DMS153 (cell line): ENCODE measurements at regions not wholly inside any gene's neighbourhood (a gene's known extent, or its start where the extent isn't known, plus 50 kb on each side); places are given as distances from the start of the nearest gene placed in this dataset.
"Not testable (repeated sequence)": the region's sequence is repeated elsewhere in the genome, so short reads cannot be mapped to it uniquely, and the experiment has no call there.

ENCODE experiments used
- DNase-seq: peaks from one replicate; lab custom pipeline; 2025; lab: John Stamatoyannopoulos, UW

DNA sequence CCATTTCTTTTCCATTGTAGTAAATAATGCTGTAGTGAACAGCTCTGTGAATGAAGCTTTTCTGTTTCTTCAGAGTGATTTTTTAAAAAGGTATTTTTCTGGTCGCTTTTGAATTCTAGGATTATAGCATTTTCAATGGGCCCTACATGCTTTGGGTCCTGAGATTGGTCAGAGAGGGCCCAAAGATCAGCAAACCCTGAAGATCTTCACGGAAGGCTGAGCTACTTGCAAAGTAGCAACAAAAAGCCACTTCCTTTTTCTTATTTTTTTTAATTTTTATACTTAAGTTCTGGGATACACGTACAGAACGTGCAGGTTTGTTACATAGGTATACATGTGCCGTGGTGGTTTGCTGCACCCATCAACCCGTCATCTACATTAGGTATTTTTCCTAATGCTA is 200.5 kb downstream of the FAT3 start:
- no peak for DNase-seq

DNA sequence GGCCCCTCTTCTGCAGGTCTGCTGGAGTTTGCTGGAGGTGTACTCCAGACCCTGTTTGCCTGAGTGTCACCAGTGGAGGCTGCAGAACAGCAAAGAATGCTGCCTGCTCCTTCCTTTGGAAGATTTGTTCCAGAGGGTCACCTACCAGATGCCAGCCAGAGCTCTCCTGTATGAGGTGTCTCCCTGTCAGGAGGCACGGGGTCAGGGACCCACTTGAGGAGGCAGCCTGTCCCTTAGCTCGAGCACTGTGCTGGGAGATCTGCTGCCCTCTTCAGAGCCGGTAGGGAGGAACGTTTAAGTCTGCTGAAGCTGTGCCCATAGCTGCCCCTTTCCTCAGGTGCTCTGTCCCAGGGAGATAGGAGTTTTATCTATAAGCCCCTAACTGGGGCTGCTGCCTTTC is 207.9 kb downstream of the FAT3 start:
- DNase-seq, result no peak

DNA sequence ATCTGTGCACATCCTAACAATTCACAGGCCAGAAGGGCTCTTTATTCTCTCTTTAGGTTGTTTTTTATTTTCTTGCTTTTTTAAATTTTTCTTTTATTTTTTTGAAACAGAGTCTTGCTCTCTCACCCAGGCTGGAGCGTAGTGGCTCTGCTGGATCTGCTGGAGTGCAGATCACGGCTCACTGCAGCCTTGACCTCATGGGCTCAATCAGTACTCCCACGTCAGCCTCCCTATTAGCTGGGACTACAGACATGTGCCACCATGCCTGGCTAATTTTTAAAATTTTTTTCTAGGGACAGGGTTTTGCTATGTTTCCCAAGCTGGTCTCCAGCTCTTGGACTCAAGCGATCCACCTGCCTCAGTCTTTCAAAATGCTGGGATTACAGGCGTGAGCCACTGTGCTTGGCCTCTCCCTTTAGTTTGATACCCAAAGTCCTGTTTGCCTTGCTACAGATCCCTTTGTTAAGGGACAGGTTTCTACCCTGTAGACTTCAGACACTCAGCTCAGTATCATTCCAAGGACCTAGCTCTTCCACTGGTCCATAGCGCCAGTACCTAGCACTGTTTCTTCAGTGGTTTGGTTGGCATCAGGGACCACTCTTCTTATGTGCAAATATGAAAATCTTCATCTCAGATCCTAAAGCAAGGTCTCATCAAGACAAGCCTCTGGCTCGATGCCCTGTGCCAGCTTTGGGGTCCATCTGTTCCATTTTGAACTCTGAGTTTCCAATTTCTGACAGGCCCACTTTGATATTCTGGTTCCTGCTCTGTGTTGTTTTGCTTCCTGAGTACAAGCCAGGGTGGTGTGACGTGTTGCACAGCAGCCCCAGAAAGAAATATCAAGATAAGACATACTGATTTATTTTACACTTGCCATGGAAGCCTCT is 211.7 kb downstream of the FAT3 start:
- DNase-seq, result no peak

DNA sequence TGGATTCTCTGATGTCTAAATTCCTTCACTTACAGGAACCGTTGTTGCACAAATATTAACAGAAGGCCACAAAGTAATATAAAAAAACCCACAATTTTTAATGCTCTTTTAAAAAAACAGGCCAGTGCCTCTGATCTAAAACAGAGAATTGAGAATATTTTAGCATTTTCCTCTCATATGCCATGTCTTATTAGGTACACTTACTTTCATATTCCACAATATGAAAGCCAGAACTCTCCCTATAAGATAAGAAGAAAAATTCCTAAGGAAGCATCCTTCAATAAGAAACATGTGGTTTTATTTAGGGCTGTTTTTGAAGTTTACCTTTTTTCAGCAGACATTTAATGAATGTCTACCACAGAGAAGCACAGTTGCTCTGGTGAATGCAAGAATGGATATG is 214.5 kb downstream of the FAT3 start:
- DNase-seq, result no peak

DNA sequence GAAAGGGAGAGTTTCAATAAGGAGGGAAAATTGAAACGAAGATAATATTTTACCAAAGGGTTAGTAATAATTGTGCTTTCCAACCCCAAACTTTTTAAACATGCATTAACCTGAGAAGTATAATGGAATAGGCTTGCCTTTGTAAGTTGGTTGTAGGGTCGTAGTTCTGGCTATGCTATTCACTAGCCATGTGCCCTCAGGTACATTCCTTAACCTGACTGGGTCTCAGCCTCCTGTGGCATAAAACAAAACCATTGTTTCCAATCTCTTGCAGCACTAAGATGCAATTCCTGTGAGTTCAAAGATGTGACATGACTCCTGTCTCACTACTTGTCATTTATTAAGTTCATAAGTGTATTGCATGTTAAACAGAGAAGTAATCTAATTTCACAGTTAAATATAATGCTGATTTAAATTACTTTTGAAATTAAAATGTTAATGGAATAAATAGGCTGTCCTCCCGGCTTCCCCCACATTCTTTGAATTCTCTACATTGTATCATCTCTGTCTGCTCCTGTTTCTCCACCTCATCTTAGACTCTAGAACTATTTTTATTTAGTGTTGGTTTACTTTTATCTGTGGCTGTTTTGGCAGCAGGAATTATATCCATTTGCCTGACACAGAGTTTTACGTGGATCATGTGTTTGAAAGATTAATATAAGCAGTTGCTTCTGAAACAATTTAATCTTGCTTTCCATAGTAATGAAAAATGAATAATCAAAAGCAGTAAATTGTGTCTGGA is 216.3 kb downstream of the FAT3 start:
- no peak for DNase-seq

DNA sequence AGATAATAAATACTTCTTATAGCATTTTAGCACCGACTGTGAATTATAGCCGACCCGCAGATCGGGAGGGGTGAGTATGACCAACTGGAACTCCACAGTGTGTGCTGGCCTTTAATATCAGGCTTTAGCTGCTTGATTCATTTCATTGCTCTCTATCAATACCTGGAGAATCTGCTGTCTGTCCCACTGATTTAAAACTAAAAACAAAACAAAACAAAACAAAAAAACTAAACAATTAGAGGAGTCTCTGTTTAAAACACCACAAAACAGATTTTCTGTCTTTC is 216.8 kb downstream of the FAT3 start:
- no peak for DNase-seq

DNA sequence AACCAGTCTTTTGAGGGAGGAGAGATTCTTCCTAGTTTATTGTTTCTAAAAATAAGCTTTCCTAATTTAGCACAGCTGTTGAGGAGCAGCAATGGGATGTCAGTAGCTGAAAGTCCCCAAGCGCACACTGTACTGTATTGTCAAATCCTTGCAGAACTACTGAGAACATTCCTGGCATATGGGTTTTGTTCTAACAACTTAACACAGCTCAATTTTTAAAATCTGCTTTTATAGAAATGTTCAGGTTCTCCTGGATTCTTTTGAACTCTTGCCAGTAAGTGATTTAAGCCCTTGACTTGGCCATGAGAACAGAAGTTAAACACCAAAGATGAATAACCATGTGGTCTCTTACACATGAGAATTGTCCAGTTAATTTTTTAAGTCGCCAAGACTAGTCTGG is 218.6 kb downstream of the FAT3 start:
- no peak for DNase-seq

DNA sequence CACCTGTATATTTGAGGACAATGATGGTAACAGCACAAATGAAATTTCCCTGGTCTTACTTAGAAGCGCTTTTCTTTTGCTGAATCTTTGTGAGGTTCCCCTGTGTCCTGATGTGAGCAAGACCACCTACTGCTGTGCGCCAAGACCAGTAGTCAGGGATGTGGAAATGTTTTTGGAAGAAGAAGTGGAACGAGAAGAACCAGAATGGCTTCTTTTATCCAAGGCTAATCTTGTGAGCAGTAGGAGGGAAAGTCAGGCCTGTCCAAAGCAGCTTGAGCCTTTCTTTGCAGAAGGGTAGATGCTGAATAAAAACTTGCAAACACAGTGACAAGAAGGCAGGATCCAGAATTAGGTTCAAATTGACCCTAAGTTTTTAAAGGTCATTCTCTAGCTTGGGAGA is 223.0 kb downstream of the FAT3 start:
- DNase-seq, result no peak

DNA sequence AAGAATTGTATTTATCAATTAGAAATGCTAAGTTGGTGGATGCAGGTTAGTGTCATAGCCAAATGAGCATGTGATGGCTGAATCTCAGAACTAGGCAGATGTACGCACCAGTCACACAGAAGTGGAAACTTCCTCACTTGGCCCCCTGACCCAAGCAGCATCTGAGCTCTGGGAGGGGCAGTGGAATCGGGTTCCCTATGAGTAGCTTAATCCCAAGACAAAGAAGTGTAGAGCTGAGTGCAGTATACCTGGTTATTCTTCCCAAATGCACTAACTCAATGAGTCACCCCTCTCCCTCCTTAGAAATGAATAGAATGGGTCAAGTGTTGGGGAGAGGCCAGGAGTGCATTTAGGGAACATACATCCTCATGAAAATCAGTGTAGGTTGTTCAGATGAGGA is 224.6 kb downstream of the FAT3 start:
- DNase-seq, result no peak

DNA sequence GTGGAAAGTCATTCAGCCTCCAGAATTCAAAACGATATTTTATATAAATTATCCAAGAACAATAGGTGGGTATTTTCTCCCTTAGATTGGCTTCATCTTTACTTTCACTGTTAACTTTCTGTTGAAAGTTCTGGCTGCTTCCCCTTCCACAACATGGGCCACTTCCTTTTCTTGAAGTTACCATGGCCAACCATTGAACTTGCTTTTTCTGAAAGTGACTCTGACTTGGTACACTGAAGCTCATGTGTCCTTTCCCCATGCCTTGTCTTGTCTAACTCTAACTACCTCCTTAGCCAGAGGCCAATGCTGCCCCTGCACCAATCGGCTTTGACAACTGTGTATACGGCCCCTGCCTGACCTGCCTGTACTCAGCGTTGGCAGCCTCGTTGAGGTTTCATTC is 225.2 kb downstream of the FAT3 start:
- DNase-seq, result no peak

DNA sequence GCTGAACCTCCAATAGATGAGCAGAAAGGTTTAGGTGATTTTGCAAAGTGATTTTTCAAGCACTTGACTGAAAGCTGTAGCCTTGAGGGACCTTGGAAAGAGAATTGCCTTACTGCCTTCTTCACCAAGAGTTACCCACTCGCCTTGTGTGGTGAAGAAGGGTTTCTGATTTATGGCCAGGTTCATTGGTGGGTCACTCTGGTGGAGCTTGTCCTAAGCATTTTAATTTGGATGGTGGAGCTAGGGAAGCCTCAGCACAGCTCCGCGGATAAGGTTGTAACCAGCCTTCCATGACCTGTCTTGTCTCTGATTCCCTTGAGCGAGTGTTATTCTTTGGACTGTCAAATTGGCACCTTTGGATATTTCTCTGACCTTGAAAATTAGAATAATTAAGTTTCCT is 226.4 kb downstream of the FAT3 start:
- DNase-seq, result no peak

DNA sequence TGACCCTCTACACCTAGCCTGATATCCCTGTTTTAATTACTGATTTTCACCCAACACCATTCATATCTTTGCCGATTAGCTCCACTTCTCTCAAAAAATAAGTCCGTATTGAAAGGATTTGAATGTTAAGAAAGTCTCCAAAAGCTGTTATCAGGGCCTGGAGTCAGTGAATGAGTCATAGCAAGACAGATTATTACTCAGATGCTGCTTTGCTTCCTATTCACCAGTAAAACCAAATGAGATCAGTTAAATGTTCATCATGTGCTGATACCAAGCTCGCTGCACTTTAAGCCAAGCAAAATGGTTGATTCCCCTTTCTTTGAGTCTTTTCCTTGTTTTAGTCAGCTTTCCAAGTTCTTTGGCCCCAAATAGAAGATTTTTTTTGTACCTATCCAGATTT is 228.4 kb downstream of the FAT3 start:
- DNase-seq, result no peak

DNA sequence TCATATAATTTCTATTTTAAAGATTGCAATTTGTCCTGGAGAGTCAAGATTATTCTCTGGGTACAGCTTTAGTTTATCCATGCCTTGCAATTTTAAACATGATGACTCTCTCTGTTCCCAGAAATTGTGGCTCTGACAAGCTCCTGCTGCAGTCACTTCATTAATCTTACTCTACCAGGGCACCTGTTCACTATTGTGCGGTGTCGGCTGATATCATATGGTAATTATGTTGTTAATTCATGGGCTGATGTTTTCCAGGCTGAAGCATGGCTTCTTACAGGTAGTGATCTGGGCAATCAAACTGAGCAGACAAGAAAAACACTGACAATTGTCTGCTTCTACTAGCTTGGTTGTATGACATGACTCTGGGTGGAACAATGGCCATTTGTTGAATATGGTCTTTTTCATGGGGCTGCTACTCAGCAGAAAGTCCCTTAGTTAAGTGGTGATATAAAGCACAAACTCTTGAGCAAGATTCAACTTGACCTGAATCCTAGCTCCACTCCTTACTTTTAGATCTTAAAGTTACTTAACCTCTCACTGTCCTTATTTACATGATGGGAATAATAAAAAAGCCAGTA is 230.7 kb downstream of the FAT3 start:
- DNase-seq, result no peak

DNA sequence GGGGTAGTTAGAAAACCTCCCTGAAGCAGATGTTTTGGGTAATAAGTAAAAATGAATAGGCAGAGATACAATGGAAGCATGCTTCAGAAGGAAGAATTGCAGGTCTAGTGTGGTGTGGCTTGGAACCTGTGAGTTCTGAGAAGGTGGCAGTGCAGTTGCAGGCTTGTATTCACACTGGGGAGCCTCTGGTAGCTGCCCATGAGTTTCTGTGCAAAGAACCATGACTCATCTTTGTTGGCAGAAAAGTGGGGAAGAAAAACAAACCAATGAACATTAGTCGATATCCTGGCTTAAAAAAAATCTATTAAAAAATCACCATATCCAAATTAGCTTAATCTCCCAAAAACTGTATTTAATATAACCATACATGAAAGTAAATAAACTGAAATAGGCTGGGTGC is 232.6 kb downstream of the FAT3 start:
- no peak for DNase-seq

DNA sequence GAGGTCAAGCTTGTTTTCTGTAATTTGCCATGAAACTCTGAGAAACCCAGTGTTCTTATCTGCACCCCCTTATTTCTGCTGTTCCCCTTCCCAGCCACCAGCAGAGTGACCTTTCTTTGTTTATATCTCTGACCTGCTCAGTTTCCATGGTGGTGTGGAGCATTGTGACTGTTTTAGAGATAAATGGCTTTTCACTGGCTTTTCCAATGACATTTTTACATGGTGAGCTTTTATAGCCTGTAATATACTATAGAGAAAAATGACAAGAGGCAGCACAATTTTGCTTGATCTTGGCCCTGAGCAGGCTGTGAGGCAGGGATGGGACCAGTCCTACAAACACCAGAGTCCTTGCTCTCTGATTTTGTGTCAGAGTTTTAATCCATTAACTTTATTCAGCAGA is 233.9 kb downstream of the FAT3 start:
- DNase-seq, result no peak

DNA sequence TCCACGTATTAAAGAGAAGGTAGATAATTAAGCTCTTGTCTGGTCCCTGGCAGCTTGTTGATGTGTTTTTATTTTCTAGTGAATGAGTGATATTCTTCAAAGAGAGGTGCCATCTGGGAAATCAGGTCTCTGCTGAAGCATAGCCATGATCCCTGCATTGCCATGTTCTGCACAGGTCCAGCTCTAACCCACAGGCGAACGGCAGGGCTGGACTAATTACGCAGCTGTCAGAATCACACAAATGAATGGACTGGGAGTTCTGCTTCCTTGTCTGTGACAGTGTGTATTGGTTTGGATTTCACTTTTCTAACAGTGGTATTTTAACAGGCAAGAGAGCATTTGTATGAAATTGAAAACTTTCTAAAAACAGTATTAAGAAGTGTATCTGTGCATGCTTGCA is 235.6 kb downstream of the FAT3 start:
- DNase-seq, result no peak

DNA sequence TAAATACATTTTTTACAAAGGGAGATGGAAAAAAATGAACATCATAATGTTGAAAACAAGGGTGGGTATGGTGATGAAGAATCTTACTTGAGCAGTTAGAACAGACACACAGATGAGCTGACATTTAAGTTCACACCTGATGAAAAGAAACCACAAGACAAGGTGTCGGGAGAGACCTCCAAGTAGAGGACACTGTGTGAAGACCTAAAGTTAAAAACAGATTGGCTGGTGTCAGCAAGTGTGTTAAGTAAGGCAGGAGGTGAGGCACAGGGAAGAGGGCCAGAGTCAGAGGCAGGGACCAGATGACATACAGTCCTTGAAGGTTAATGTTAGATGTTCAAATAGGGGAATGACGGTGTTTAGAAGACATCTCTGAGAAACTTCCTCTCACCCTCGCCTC is 236.8 kb downstream of the FAT3 start:
- no peak for DNase-seq

DNA sequence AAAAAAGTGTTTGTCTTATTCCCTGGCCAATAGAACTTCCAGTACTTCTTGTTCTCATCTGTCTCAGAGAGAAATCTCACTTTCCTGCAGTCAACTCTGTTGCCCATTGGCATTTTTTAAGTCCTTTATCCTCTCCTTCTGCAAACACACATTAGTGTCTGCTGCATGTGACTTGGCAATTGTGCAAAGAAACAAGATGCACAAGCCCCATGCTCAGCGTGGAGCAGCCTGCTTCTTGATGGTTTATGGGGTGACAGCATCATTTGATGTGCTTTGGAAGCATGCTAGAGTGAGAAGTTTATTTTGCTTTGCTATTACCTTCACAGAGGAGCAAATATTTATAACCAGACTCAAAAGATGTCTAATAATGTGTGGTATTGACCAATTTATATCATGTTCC is 238.2 kb downstream of the FAT3 start:
- DNase-seq, result no peak

DNA sequence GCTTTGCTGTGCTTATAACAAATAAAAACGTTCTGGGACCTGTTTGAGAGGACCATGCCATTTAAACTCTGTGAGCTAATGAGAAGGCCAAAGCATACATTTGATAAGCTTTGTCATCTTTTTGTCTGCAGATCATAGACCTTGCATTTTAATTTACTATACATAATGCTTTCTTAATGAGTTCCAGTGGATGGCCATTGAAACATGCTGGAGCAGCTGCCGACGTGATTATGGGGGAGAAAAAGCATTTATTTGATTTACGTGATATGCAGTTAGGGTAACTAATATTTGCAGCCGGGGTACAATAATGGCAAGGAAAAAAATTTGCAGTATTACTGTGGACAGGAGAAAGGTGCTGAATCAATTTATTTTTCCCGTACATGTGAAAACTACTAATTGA is 240.2 kb downstream of the FAT3 start:
- no peak for DNase-seq

DNA sequence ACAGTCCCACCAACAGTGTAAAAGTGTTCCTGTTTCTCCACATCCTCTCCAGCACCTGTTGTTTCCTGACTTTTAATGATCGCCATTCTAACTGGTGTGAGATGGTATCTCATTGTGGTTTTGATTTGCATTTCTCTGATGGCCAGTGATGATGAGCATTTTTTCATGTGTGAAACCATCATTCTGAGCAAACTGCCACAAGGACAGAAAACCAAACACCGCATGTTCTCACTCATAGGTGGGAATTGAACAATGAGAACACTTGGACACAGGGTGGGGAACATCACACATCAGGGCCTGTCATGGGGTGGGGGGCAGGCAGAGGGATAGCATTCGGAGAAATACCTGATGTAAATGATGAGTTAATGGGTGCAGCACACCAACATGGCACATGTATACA is 240.8 kb downstream of the FAT3 start:
- not testable (repeated sequence) for DNase-seq

DNA sequence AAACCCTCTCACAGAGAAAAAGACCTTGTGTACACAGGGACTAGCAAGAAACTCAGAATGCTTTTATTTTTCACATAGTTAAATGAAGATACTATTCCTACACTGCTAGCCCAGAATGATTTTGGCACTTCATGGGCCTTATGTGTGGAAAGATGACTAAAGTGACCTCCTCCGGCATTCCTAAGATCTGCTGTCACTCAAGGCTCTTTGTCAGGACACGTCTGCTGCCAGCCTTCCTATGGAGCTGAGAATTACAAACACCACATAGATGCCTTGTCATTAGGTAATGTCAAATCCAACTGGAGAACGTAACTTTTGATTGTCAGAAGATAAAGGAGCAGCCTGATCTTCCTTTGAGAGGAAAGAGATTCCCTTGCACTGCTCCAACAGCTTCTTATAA is 249.1 kb downstream of the FAT3 start:
- DNase-seq, result no peak

DNA sequence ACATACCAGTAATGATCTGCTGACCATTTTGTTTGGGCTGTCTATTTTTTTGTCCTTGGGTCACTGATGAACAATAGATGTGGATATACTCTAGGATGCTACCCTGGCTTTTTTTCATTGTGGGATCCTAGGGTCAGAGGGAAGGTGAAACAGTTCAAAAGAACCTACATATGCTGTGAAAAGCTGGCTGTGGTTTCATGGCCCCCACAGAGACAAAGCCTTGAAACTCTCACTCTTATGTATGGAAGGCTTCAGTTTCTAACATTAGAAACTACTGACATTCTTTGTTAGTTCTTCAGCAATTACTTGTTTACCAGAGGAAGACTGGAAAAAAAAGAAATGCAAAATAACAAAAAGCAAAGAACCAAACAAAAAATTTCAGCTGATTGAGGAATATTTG is 250.7 kb downstream of the FAT3 start:
- DNase-seq, result no peak

DNA sequence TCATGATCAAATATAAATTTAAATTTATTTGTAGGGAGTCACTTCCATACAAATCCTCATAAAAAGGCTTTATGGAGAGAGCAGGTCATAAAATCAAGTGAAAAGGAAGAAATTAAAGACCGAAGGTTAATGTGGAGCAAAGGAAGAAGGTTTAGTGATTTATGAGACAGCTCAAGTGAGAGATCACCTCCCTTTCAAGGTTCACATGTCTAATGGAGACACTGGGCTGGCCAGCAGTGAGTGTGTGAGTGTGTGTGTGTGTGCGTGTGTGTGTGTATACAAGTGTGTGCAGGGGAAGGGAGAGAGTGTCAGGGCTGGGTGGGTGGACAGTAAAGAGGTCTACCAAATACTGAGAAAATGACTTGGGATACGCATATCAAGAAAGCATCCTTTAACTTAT is 251.2 kb downstream of the FAT3 start:
- DNase-seq, result no peak

DNA sequence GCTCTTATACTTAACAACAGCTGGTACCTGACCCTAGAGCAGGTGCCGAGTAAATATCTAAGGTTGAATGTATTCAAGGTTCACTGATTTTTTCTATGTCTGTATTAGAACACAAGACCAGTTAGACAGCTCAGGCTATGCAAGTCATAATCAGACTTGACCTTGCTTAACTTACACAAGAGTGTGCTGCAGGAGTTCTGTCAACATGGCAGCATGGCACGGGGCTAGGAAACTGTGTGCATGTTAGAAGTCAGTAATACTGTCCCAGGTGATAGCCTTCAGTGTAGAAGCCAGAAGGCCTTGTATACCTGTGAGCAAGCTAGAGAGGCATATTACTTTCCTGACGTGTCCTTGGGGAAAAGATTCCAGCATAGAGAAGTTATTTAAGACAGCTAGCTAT is 253.1 kb downstream of the FAT3 start:
- DNase-seq, result peak; percentile 51
